ENCODE measurements at regions not wholly inside any gene's neighbourhood (a gene's known extent, or its start where the extent isn't known, plus 50 kb on each side); places are given as distances from the start of the nearest gene placed in this dataset.

- TF ChIP-seq HIC2 (CRISPR knock-in tag; IDR thresholded peaks at IDR 0.05; ENCODE audit: low read depth) (no peak), ZBTB39 (CRISPR knock-in tag; IDR thresholded peaks at IDR 0.05) (no peak), DDIT3 (CRISPR knock-in tag; IDR thresholded peaks at IDR 0.05) (no peak), MLXIP (CRISPR knock-in tag; IDR thresholded peaks at IDR 0.05; ENCODE audit: borderline replicate concordance) (no peak), SIX4 (CRISPR knock-in tag; IDR thresholded peaks at IDR 0.05) (no peak), IRF9 (CRISPR knock-in tag; IDR thresholded peaks at IDR 0.05; ENCODE audit: borderline replicate concordance) (no peak), ZSCAN29 (CRISPR knock-in tag; conservative IDR thresholded peaks at IDR 0.05) (no peak), TRIM24 (CRISPR knock-in tag; IDR thresholded peaks at IDR 0.05) (no peak)
These were observed 726.9 kb upstream of the TENM4 start (continued) for GRCh38 chr11:80167766-80168165.
